ENCODE measurements at regions not wholly inside any gene's neighbourhood (a gene's known extent, or its start where the extent isn't known, plus 50 kb on each side); places are given as distances from the start of the nearest gene placed in this dataset.
A peak's percentile ranks its signal among the peaks of the same experiment; 100 is the strongest.

DNA sequence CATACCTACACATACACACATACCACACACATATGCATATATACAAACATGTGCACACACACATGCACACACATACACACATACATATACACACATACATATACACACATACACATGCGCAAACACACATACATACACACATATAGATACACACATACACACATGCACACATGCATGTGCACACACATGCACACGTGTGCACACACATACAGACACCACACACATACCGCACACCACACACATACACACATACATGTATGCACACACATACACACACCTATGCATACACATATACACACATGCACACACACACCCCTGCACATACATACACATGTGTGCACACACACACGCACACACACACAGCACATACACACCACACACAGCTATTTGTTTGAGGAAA is 236.5 kb downstream of the WDR11 start:
- Mint-ChIP-seq H3K9me3 (no peaks in the 10 kb centered on the region), H3K4me3 (no peak overlapping the region), H3K27ac (ENCODE audit: unreplicated experiment) (no peak overlapping the region), H3K27me3 (ENCODE audit: low read depth) (no peaks in the 10 kb centered on the region), H3K4me1 (peaks cover 19% of the 10 kb centered on the region), H3K36me3 (ENCODE audit: low read depth) (no peaks in the 10 kb centered on the region)
- TF ChIP-seq, protein P1, sequence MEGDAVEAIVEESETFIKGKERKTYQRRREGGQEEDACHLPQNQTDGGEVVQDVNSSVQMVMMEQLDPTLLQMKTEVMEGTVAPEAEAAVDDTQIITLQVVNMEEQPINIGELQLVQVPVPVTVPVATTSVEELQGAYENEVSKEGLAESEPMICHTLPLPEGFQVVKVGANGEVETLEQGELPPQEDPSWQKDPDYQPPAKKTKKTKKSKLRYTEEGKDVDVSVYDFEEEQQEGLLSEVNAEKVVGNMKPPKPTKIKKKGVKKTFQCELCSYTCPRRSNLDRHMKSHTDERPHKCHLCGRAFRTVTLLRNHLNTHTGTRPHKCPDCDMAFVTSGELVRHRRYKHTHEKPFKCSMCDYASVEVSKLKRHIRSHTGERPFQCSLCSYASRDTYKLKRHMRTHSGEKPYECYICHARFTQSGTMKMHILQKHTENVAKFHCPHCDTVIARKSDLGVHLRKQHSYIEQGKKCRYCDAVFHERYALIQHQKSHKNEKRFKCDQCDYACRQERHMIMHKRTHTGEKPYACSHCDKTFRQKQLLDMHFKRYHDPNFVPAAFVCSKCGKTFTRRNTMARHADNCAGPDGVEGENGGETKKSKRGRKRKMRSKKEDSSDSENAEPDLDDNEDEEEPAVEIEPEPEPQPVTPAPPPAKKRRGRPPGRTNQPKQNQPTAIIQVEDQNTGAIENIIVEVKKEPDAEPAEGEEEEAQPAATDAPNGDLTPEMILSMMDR (conservative IDR thresholded peaks at IDR 0.05): no peak
- no peak for DNase-seq (ENCODE audit: low read depth, low spot score)

DNA sequence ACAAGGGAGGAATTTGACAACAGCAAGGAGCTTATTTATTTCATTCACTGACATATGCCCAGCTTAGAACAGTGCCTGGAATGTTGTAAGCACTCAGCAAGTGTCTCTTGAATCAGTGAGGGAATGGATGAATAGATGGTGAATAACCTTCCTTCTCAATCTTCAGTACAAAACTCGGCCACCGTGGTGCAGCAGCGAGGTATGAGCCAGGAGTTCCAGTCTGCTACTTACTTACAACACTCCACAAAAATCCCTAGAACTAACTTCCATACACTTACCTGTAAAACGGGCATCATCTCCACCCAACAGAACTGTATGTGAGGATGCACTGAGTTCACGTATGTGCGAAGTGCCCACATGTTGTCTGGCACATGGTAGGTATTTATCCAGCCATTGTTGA is 237.4 kb downstream of the WDR11 start:
- Mint-ChIP-seq H3K27ac (ENCODE audit: unreplicated experiment) (no peak overlapping the region), H3K4me1 (peaks cover 19% of the 10 kb centered on the region), H3K9me3 (no peaks in the 10 kb centered on the region), H3K27me3 (ENCODE audit: low read depth) (no peaks in the 10 kb centered on the region), H3K36me3 (ENCODE audit: low read depth) (no peaks in the 10 kb centered on the region), H3K4me3 (no peak overlapping the region)
- TF ChIP-seq, protein P1 (conservative IDR thresholded peaks at IDR 0.05): peak; percentile 51
- DNase-seq (ENCODE audit: low read depth, low spot score): no peak

DNA sequence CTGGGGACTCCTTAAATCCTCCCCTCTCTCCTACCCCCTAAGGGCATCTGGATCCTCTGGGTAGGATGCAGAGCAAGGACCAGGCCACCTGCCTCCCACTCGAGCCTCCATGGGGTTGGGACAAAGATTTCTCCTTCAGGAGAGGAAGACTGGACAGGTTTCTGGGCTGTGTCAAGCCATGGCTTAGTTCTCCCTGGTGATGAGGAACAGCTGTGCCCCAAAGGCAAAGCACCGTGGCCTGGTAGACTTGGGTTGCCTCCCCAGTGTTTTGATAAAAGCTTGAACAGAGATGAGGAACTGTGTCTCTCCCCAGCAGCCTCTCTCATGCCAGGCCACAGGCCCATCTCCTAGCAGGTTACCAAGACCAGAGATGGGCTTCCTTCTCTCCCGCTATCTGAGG is 238.3 kb downstream of the WDR11 start:
- DNase-seq (ENCODE audit: low read depth, low spot score): no peak
- TF ChIP-seq, protein P1 (conservative IDR thresholded peaks at IDR 0.05): no peak
- Mint-ChIP-seq H3K4me1 (peaks cover 12% of the 10 kb centered on the region), H3K36me3 (ENCODE audit: low read depth) (no peaks in the 10 kb centered on the region), H3K4me3 (no peak overlapping the region), H3K27ac (ENCODE audit: unreplicated experiment) (no peak overlapping the region), H3K27me3 (ENCODE audit: low read depth) (no peaks in the 10 kb centered on the region), H3K9me3 (no peaks in the 10 kb centered on the region)

DNA sequence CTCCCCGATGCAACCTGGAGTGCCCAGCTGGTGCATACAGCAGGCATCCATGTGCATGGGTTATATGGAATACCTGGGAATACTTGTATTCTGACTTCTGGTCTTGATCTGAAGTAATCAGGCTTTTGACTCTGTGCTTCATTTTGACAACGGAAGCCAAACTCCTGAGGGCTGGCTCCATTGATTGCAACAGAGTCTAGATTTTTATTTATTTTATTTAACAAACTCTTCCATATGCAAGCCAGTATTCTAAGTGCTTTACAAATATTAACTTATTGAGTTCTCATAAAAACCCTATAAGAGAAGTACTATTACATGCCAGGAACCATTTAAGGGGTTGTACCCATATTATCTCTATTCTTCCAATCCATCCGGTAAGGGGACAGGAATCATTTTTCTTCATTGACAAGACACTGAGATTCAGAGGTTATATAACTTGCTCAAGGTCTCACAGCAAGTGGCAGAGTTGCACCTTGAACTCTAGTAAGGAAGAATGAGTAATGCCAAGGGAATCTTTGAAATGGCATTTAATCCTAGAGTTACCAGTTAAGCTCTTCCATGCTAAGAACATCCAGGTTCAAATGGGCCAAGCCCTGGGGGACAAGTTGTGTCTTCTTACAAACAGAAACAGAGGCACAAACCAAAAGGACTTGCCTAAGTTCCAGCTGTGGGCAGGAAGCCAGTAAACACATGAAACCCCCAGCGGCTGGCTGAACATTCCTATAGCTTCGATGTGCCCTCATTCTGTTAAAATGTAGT is 241.0 kb downstream of the WDR11 start:
- Mint-ChIP-seq H3K36me3 (ENCODE audit: low read depth) (no peaks in the 10 kb centered on the region), H3K27me3 (ENCODE audit: low read depth) (no peaks in the 10 kb centered on the region), H3K27ac (ENCODE audit: unreplicated experiment) (no peak overlapping the region), H3K4me1 (peaks cover 7% of the 10 kb centered on the region), H3K9me3 (peaks cover 2% of the 10 kb centered on the region), H3K4me3 (no peak overlapping the region)
- no peak for DNase-seq (ENCODE audit: low read depth, low spot score)
- TF ChIP-seq, protein P1 (conservative IDR thresholded peaks at IDR 0.05): no peak

DNA sequence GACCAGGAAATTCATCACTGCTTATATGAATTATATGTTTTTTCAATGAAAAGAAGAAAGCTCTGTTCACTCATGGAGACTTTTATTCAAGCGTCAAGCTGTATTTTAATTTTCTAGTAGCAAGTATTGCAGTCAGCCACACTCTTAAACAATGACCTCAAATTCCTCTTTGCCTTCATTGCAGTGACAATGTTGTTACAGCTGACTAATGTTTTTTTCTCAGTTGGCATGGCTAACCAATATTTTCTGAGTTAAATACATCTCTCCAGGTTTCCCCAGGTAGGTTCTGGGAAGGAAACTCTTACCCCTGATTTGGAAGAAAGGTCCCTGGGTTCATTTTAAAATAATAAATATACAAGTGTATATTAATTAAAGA is 241.5 kb downstream of the WDR11 start:
- TF ChIP-seq, protein P1 (conservative IDR thresholded peaks at IDR 0.05): no peak
- no peaks in the 10 kb centered on the region for H3K27me3 Mint-ChIP-seq (ENCODE audit: low read depth)
- peaks cover 2% of the 10 kb centered on the region for H3K9me3 Mint-ChIP-seq
- no peaks in the 10 kb centered on the region for H3K36me3 Mint-ChIP-seq (ENCODE audit: low read depth)
- DNase-seq (ENCODE audit: low read depth, low spot score): no peak
- peaks cover 6% of the 10 kb centered on the region for H3K4me1 Mint-ChIP-seq
- no peak overlapping the region for H3K4me3 Mint-ChIP-seq
- no peak overlapping the region for H3K27ac Mint-ChIP-seq (ENCODE audit: unreplicated experiment)
